Aorta (tissue), 5 donors: ENCODE measurements at regions not wholly inside any gene's neighbourhood (a gene's known extent, or its start where the extent isn't known, plus 50 kb on each side); places are given as distances from the start of the nearest gene placed in this dataset.
"Not testable (repeated sequence)": the region's sequence is repeated elsewhere in the genome, so short reads cannot be mapped to it uniquely, and the experiment has no call there.

Experiments used
- ATAC-seq: fragments of 200-7000 bp; cut with Tn5 transposase; one replicate; pipeline ENCODE4 v1.9.1; 2022; ENCODE audit warnings: moderate library complexity; ENCODE audit not compliant: low FRiP score
- DNase-seq, 2 donors: peaks; one replicate each; pipeline ENCODE4 v3.0.0-alpha.2; 2020
- H3K27ac ChIP-seq, 2 donors: one replicate each; pipeline ENCODE4 v1.5.1; 2013; ENCODE audit warnings: low read length in 2 of 2, mild to moderate bottlenecking in 2 of 2, moderate library complexity in 2 of 2, control low read depth in 1 of 2, inconsistent platforms in 1 of 2, low read depth in 1 of 2
- H3K27me3 ChIP-seq, 2 donors: one replicate each; pipeline ENCODE4 v1.6.1; 2013; ENCODE audit warnings: control low read depth in 1 of 2, low read length in 1 of 2, mild to moderate bottlenecking in 1 of 2, moderate library complexity in 1 of 2; ENCODE audit not compliant: insufficient read depth in 2 of 2, control insufficient read depth in 1 of 2
- H3K36me3 ChIP-seq, 2 donors: one replicate each; pipeline ENCODE4 v1.6.1; 2013; ENCODE audit warnings: control low read depth in 1 of 2, low read length in 1 of 2, mild to moderate bottlenecking in 1 of 2; ENCODE audit not compliant: insufficient read depth in 2 of 2, control insufficient read depth in 1 of 2
- H3K4me1 ChIP-seq, 2 donors: one replicate each; pipeline ENCODE4 v1.6.1; 2013; ENCODE audit warnings: low read length in 2 of 2, control low read depth in 1 of 2, mild to moderate bottlenecking in 1 of 2, moderate library complexity in 1 of 2; ENCODE audit not compliant: insufficient read depth in 2 of 2, control insufficient read depth in 1 of 2
- H3K4me3 ChIP-seq, 2 donors: one replicate each; pipeline ENCODE4 v1.5.1; 2013; ENCODE audit warnings: low read length in 2 of 2, control low read depth in 1 of 2, mild to moderate bottlenecking in 1 of 2
- H3K9me3 ChIP-seq: one replicate; pipeline ENCODE4 v1.6.1; 2013; ENCODE audit warnings: mild to moderate bottlenecking, low read length; ENCODE audit not compliant: control insufficient read depth
- WGBS, 2 donors: extraction: QIAGEN DNeasy Blood & Tissue Kit; methylation state at CpG; one replicate each; pipeline ENCODE4 v1.1.7; 2013; 5-methylcytosine and 5-hydroxymethylcytosine counted together
- intact Hi-C, 2 donors: fragments of 100-400 bp; cut with DNase I; formaldehyde crosslinking; loops; one replicate each; pipeline versions ENCODE4 v1.14.2 to v1.15.0; 2022
- donor health status: healthy with polysubstance abuse.
- donor health status: Bipolar disorder and iron deficiency.
- donor health status: DM: no; HTN: no; CAD: no.
- donor health status: DM: no; HTN: no; CAD: no.
- donor health status: DM: yes; HTN: yes; CAD: no.

GRCh38 chr7:55688684-55689681, 116.7 kb upstream of the VOPP1 start:
- H3K9me3 ChIP-seq, H3K27ac ChIP-seq, H3K36me3 ChIP-seq, intact Hi-C loops, H3K27me3 ChIP-seq, H3K4me3 ChIP-seq, H3K4me1 ChIP-seq: not testable (repeated sequence)
- peak; percentile 63 for ATAC-seq
- 22 to 31% methylated on average over 14 to 17 of the region's 17 CpGs for WGBS, 2 donors
- DNase-seq: peak in 1 of 2 donors; percentile 50

- not testable (repeated sequence) for ATAC-seq
These were observed 116.0 kb upstream of the VOPP1 start for GRCh38 chr7:55688261-55688660.

GRCh38 chr7:55687252-55687651, 115.0 kb upstream of the VOPP1 start:
- H3K9me3 ChIP-seq, DNase-seq, H3K27ac ChIP-seq, intact Hi-C loops, H3K36me3 ChIP-seq, H3K27me3 ChIP-seq, H3K4me1 ChIP-seq, ATAC-seq, H3K4me3 ChIP-seq: not testable (repeated sequence)
- 86 to 96% methylated on average over 2 of the region's 5 CpGs for WGBS, 2 donors

More at GRCh38 chr7:55688261-55688660, 116.0 kb upstream of the VOPP1 start:
- H3K9me3 ChIP-seq, H3K4me3 ChIP-seq, H3K36me3 ChIP-seq, H3K4me1 ChIP-seq, H3K27ac ChIP-seq, DNase-seq, H3K27me3 ChIP-seq, intact Hi-C loops: not testable (repeated sequence)
- WGBS, 2 donors: 22 to 29% methylated on average over 3 of the region's 3 CpGs

DNA sequence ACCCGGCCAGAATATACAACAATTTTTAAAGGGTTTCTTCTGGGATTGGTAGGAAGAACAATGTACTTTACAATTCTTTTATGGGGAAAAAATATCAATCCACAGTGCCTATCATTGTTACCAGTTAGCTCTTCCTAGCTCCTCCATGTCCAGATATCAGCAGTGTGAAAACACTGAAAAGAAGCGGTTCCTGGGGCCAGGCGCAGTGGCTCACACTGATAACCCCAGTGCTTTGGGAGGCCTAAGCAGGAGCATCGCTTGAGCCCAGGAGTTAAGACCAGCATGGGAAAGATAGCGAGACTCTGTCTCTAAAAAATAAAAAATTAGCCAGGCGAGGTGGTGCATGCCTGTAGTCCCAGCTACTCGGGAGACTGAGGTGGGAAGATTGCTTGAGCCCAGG, 114.5 kb upstream of the VOPP1 start:
- intact Hi-C loops, DNase-seq, H3K9me3 ChIP-seq, ATAC-seq, H3K27ac ChIP-seq, H3K27me3 ChIP-seq, H3K4me3 ChIP-seq, H3K4me1 ChIP-seq, H3K36me3 ChIP-seq: not testable (repeated sequence)
- 96 to 97% methylated on average over 6 to 7 of the region's 7 CpGs for WGBS, 2 donors

GRCh38 chr7:55683501-55683900, 111.2 kb upstream of the VOPP1 start:
- WGBS, 2 donors: 77 to 86% methylated on average over 9 of the region's 9 CpGs
- DNase-seq, ATAC-seq, intact Hi-C loops, H3K36me3 ChIP-seq, H3K9me3 ChIP-seq, H3K27me3 ChIP-seq, H3K4me3 ChIP-seq, H3K4me1 ChIP-seq, H3K27ac ChIP-seq: not testable (repeated sequence)

DNA sequence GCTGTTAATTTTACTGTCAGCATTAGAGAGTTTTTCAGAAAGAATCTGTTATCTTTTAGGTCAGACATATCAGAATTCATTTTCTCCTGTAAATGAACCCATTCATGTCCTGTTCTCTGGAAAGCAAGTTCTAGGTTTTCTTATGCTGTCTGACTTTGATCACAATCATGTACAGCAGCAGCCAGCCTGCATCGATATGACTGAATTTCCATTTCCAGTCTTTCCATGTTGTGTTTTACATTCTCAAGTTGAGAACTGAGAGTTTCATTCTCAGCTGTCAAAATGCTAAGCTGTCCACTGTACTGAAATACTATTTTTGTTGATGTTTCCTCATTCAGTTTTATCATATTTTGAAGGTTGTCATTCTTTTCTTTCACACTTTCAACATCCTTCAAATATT, 103.3 kb upstream of the VOPP1 start:
- H3K36me3 ChIP-seq, intact Hi-C loops, H3K9me3 ChIP-seq, H3K27me3 ChIP-seq, DNase-seq, H3K27ac ChIP-seq, H3K4me3 ChIP-seq, ATAC-seq, H3K4me1 ChIP-seq: not testable (repeated sequence)
- WGBS, 2 donors: 36 to 47% methylated on average over 1 of the region's 1 CpG

DNA sequence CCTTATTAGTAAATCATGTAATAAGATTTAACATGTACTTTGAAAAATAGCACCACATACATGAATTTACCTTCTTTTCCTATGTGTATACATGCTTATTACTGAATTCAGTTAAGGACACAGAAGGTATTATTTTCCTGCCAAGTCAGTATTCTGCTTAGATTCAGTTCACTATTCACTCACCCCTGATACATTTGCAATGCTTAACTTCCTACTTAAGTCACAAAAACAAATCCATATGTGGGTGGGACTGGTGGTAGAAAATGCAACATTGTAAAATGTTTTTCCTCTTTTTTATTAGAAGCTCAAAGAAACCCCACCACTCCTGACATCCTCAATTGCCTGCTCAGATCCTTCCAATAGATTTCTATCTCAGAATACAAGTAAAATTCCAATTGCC, 101.2 kb upstream of the VOPP1 start:
- intact Hi-C loops, H3K27ac ChIP-seq, H3K4me3 ChIP-seq, H3K9me3 ChIP-seq, H3K27me3 ChIP-seq, DNase-seq, ATAC-seq, H3K4me1 ChIP-seq, H3K36me3 ChIP-seq: not testable (repeated sequence)

DNA sequence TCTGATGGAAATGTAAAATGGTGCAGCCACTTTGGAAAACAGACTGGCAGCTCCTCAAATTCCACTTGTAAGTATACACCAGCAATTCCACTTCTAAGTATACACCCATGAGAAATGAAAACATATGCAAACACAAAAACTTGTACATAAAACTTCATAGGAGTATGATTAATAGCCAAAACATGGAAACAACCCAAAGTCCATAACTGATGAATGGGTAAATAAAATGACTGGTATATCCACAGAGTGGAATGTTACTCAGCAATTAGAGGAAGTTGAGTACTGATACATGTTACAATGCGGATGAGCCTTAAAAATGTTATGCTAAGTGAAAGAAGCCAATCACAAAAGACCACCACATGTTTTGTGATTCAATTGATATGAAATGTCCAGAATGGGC, 99.8 kb upstream of the VOPP1 start:
- intact Hi-C loops, H3K4me1 ChIP-seq, H3K9me3 ChIP-seq, H3K27me3 ChIP-seq, H3K4me3 ChIP-seq, DNase-seq, H3K36me3 ChIP-seq, H3K27ac ChIP-seq, ATAC-seq: not testable (repeated sequence)
- WGBS, 2 donors: no CpG with 5 or more reads among the region's 1 CpG

DNA sequence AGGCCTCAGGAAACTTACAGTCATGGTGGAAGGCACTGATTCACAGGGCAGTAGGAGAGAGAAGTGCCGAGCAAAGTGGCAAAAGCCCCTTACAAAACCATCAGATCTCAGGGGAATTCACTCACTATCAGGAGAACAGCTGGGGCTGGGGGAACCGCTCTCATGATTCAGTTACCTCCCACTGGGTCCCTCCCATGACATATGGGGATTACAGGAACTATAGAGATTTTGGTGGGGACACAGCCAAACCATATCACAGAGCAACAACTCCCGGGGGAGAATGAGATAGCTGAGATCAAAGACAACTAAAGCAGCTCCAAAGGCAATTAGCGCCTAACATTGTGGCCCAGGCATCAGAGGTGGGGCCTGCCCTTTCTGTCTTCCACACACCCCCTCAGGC, 85.4 kb upstream of the VOPP1 start:
- no peak overlapping the region for H3K4me3 ChIP-seq
- no peaks in the 10 kb centered on the region for H3K4me1 ChIP-seq
- no peaks in the 10 kb centered on the region for H3K36me3 ChIP-seq
- DNase-seq: no peak
- ATAC-seq: no peak
- H3K27ac ChIP-seq: no peak overlapping the region
- H3K9me3 ChIP-seq: no peaks in the 10 kb centered on the region
- WGBS, 2 donors: 40 to 47% methylated on average over 4 of the region's 4 CpGs
- H3K27me3 ChIP-seq: peaks cover 0 to 2% of the 10 kb centered on the region in 2 donors
- intact Hi-C loops: no loop called here
